ENCODE measurements at regions not wholly inside any gene's neighbourhood (a gene's known extent, or its start where the extent isn't known, plus 50 kb on each side); places are given as distances from the start of the nearest gene placed in this dataset.

- no peaks in the 10 kb centered on the region for H3K4me1 ChIP-seq (ENCODE audit: control insufficient read depth, insufficient read depth, low read length)
- H3K36me3 ChIP-seq (ENCODE audit: control insufficient read depth in 2 of 2, insufficient read depth in 1 of 2, low read length in 2 of 2): no peaks in the 10 kb centered on the region
- no peaks in the 10 kb centered on the region for H3K9me3 ChIP-seq (ENCODE audit: control insufficient read depth, insufficient read depth, low read depth, low read length)
- ChIA-PET CTCF (no interaction called here), POLR2A (no interaction called here)
- no peak overlapping the region for H3K4me3 ChIP-seq (ENCODE audit: low read depth, low read length)
- TF ChIP-seq ZNF792 (tag by site-specific recombination; IDR thresholded peaks at IDR 0.05): no peak
- no peak overlapping the region for H3K27ac ChIP-seq (ENCODE audit: extremely low read depth, low read depth, low read length)
Measured at GRCh38 chr10:46232666-46233065, 54.1 kb upstream of the ANTXRL start.

GRCh38 chr10:46233181-46233580 lies 53.6 kb upstream of the ANTXRL start:
- TF ChIP-seq ZIC2 (tag by site-specific recombination; IDR thresholded peaks at IDR 0.05) (no peak), HIC1 (tag by site-specific recombination; IDR thresholded peaks at IDR 0.05) (no peak), REPIN1 (tag by site-specific recombination; IDR thresholded peaks at IDR 0.05; ENCODE audit: low read depth) (no peak), ZNF184 (tag by site-specific recombination; IDR thresholded peaks at IDR 0.05) (no peak), KLF7 (tag by site-specific recombination; IDR thresholded peaks at IDR 0.05; ENCODE audit: borderline replicate concordance) (no peak), ZNF560 (tag by site-specific recombination; IDR thresholded peaks at IDR 0.05; ENCODE audit: borderline replicate concordance) (no peak), ZNF664 (tag by site-specific recombination; IDR thresholded peaks at IDR 0.05) (no peak), ZNF658 (tag by site-specific recombination; IDR thresholded peaks at IDR 0.05) (no peak), SP3 (tag by site-specific recombination; IDR thresholded peaks at IDR 0.05) (no peak), ZNF121 (tag by site-specific recombination; IDR thresholded peaks at IDR 0.05) (no peak), EGR2 (tag by site-specific recombination; IDR thresholded peaks at IDR 0.05; ENCODE audit: low read depth) (no peak), ZNF639 (tag by site-specific recombination; IDR thresholded peaks at IDR 0.05) (no peak), ZNF510 (tag by site-specific recombination; IDR thresholded peaks at IDR 0.05; ENCODE audit: insufficient replicate concordance) (no peak)
- Histone ChIP-seq H3K36me3 (ENCODE audit: control insufficient read depth in 2 of 2, insufficient read depth in 1 of 2, low read length in 2 of 2) (no peaks in the 10 kb centered on the region), H3K27ac (ENCODE audit: extremely low read depth, low read depth, low read length) (no peak overlapping the region), H3K4me1 (ENCODE audit: control insufficient read depth, insufficient read depth, low read length) (no peaks in the 10 kb centered on the region), H3K4me3 (ENCODE audit: low read depth, low read length) (no peak overlapping the region), H3K9me3 (ENCODE audit: control insufficient read depth, insufficient read depth, low read depth, low read length) (no peaks in the 10 kb centered on the region)
- ChIA-PET CTCF (no interaction called here), POLR2A (no interaction called here)

- no peaks in the 10 kb centered on the region for H3K4me1 ChIP-seq (ENCODE audit: control insufficient read depth, insufficient read depth, low read length)
- no peak for TF ChIP-seq GLIS1 (tag by site-specific recombination; IDR thresholded peaks at IDR 0.05)
- TF ChIP-seq HOXD13 (CRISPR knock-in tag; IDR thresholded peaks at IDR 0.05; ENCODE audit: borderline replicate concordance): no peak
- TF ChIP-seq ZNF138 (tag by site-specific recombination; IDR thresholded peaks at IDR 0.05; ENCODE audit: borderline replicate concordance): no peak
- TF ChIP-seq ZNF175 (tag by site-specific recombination; IDR thresholded peaks at IDR 0.05): no peak
- TF ChIP-seq INSM2 (tag by site-specific recombination; IDR thresholded peaks at IDR 0.05): no peak
- no peak for TF ChIP-seq ZBTB20 (tag by site-specific recombination; IDR thresholded peaks at IDR 0.05)
- TF ChIP-seq PRDM1 (tag by site-specific recombination; IDR thresholded peaks at IDR 0.05): no peak
- no peak for TF ChIP-seq ZNF280C (tag by site-specific recombination; IDR thresholded peaks at IDR 0.05)
- TF ChIP-seq ZNF585B (tag by site-specific recombination; IDR thresholded peaks at IDR 0.05): no peak
- TF ChIP-seq ZNF18 (tag by site-specific recombination; IDR thresholded peaks at IDR 0.05): no peak
- H3K4me3 ChIP-seq (ENCODE audit: low read depth, low read length): no peak overlapping the region
- H3K36me3 ChIP-seq (ENCODE audit: control insufficient read depth in 2 of 2, insufficient read depth in 1 of 2, low read length in 2 of 2): no peaks in the 10 kb centered on the region
- CTCF ChIA-PET: no interaction called here
- POLR2A ChIA-PET: no interaction called here
- H3K9me3 ChIP-seq (ENCODE audit: control insufficient read depth, insufficient read depth, low read depth, low read length): no peaks in the 10 kb centered on the region
- H3K27ac ChIP-seq (ENCODE audit: extremely low read depth, low read depth, low read length): no peak overlapping the region
Measured at GRCh38 chr10:46234026-46234425, 52.8 kb upstream of the ANTXRL start.

Measured in HEK293 (cell line).